GM21528 (cell line): ENCODE measurements at regions not wholly inside any gene's neighbourhood (a gene's known extent, or its start where the extent isn't known, plus 50 kb on each side); places are given as distances from the start of the nearest gene placed in this dataset.
"Not testable (repeated sequence)": the region's sequence is repeated elsewhere in the genome, so short reads cannot be mapped to it uniquely, and the experiment has no call there.

ENCODE experiments used
- ATAC-seq: cut with Tn5 transposase; IDR thresholded peaks from one replicate; pipeline ENCODE4 v1.9.1; 2021; ENCODE audit warnings: mild to moderate bottlenecking, moderate library complexity; ENCODE audit not compliant: unreplicated experiment, low FRiP score

DNA sequence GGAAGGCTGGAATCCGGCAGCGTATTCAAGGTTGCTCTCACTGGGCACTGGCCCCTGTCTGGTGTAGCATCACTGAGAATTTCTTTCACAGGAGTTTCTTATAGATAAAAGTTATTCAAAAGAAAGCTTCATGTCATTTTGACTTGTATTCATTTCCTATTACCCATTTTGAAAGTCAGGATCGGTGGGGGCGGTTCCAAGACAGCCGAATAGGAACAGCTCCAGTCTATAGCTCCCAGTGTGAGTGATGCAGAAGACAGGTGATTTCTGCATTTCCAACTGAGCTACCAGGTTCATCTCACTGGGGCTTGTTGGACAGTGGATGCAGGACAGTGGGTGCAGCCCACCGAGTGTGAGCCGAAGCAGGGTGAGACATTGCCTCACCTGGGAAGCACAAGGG is 51.5 kb upstream of the CDC42EP3 start:
- ATAC-seq = not testable (repeated sequence)

DNA sequence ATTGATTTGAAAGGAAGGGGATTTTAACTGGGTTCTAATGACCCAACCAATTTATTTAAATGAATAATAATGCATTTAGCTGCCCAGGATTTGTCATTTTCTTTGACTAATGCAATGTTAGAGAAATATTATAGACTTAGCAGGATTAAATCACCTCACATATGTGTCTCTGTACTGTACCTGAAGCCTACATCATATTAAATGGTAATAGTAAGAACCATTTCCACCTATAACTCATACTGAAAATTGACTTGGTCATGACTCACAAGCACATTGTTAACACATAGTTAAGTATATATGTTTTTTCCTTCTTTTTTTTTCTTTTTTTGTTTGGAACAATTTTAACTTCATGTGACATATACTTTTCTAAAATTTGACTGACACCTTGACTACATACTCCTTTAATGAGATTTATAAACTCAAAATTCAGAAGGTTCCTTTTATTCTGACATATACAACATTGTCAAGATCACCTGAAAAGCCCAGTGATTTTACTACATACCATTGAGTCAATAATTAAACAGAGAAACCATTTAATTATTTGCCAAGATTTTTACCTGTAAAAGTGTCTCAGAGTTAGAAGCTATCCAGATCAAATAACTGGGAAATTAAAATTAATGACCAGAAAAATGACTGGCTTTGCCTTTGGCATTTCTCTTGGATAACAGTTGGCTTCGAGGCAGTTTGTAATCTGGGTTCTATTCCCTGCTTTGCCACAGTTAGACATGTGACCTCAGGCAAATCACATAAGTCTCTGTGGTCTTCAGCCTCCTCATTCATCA is 58.8 kb upstream of the CDC42EP3 start:
- ATAC-seq = no peak

DNA sequence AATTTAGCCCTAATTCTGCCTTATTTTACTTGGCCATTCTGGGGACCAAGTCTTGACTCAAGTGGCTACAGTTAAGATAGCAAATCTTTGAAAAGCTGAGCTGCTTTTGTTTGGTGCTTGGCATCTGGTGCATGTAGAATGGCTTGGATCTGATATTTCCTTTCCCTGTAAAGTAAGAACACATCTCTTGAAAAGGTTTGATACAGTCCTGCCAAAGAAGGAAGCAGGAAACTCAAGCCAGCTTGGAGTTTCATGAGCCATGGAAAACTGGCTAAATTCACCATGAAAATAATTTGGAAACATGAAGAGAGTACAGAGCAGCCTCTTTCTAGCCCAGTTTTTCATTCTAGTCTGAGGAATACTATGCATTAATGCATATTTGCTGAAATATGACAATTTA is 61.0 kb upstream of the CDC42EP3 start:
- ATAC-seq = not testable (repeated sequence)

DNA sequence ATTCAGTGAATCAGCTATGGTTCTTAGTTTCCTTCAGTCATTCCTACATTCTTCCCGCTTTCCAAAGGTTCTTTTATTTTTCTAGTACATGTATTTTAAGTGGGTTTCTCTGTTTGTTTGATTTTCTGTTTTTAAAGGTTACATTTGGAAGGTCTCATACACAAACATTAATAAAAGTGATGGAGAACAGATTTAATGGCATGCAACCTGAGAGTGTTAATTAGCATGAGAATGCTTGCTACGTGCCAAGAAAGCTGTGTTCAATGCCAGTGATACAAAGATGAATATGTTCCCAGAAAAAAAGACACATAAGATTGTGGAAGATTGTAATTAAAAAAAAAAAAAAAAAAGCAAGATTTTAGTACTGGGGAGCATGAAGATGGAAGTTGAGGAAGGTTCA is 61.8 kb upstream of the CDC42EP3 start:
- ATAC-seq = no peak

DNA sequence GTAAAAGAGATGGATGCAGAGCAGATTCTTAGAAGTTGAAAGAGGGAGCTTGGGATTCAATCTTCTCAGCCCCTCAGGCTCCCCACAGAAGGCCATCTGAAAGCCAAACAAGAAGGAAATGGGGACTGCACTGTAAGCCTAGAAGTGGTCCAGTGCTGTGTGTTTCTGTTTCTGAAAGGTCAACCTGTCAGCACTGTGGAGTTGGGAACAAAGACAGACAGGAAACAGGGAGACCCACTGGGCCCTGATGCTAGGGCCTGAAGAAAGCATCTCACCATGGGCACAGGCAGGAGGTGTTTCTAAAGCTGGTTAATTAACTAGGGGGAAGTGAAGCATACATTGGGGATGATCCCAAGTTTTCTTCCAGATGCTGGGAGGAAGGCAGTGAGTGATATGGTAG is 62.5 kb upstream of the CDC42EP3 start:
- not testable (repeated sequence) for ATAC-seq

DNA sequence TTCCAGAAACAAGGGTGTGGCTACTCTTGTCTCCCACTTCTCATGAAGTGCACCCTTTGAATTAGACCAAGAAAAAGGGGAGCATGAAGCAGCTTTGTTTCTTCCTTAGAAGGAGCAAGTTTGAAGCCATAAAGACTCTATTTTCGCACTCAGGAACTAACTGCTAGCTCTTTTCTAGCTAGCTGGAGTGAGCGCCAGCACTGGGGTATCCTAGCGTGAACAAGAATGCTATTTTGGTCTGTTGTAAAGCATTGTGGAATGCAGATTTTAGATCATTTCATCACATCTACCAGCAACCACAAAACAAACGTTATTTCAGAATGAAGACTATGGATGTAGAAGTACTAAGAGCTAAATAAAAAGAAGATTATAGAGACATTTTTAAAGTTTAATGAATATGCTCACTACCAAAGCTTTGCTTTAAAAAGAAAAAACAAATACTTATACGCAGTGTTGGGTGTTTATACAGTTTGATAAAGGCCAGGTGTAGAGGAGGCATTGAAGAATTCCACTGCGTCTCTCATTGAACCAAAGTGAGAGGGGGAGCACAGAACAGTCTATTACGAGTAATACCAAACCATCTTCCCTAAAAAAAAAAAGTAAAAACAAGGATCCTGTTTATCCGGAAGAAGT is 63.6 kb upstream of the CDC42EP3 start:
- ATAC-seq = not testable (repeated sequence)

DNA sequence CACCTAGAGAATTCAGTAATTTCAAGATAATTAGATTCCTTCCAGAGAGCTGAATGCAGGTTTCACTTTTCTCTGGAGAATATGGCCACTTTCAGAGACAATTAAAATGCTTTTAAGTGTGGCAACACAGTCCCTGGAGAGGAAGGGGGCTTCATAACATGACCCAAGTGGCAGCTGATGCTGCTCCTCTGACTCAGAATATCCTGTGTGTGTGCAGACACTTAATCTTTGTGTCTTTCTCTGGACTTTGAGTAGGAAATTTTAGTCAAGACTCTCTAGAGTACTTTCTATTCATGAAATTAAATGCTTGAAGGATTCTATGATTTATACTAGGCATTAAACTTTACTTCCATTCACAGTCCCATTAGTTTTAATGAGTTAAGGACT is 64.1 kb upstream of the CDC42EP3 start:
- ATAC-seq = not testable (repeated sequence)

DNA sequence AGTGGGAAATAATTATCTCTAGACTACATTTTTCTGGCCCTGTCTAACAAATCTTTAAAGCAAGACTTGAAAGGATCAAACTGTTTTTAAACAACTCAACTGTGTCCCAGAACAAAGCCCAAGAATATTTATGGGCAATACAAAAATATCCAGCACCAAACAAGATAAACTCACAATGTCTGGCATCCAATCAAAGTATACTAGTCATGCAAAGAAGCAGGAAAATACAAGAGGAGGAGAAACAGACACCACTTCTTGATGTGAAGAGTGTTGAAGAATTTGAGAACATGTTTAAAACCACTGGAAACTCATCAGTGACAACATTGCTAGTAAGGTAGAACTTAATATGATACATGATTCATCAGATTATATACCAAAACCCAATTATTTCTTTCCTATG is 66.1 kb upstream of the CDC42EP3 start:
- no peak for ATAC-seq

DNA sequence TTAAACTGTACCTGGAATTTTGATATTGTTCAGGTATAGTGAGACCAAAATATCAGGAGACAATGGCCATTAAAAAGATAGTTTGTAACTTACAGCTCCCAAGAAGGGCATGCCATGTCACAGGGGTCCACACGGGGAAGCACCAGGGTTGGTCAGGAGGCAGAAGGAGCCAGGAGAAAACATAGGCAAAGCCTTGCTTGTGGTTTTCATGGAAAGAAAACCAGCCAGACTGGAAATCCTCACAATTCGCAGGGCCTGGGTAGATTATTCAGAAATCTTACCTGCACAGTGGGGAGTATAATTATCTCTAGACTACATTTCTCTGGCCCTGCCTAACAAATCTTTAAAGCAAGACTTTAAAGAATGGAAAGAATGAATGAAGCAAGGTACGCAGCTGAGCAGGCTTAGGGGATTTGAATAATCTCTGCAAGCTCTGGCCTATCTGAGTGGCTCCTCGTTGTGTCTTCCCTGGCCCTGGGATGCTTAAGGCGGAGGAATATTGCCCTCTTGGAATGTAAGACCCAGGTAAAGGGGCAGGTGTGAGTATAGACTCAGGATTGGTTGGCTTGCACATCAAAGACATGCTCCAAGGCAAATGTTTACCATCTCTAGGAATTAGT is 66.9 kb upstream of the CDC42EP3 start:
- no peak for ATAC-seq

DNA sequence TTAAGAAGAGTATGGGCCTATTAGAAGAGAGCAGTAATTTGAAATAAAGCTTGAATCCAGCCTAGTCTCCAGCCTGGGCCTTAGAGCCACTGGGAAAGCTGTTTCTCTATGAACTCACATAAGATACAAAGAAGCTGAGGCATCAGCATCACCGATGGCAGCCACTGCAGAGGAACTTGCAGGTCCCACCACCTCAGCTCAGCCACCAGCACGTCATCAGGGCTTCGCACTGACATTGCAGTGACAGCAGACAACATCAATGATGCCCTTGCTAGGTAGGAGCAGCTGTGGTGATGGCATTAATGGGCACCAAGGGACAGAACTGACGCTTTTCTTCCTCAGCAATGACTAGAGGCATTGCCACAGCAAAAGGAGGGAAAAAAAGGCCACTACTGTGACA is 67.7 kb upstream of the CDC42EP3 start:
- ATAC-seq = no peak

DNA sequence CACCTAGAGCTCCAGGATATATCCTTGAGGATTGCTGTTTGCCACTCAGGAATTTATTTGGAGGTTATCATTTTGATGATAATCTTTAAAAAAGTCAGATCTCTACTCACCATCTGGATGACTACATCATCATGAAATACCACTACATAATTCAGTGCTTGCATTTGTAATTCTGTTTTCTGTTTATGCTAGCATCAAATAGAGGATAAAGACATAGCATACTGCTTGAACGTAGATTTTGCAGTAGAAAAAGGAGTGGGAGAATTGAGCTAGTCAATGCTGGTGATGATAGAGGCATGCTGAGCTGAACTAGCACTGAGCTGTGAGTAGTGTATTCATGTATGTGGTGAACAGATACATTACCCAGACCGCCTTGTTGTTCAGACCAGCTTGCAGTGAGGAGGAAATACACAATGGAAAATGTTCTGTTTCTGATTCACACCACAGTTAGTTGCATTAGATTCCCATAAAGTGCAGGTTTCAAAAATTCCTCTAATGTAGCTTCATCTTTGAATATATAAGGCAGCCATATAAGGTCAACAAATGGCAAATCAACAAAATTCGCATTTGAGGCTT is 68.8 kb upstream of the CDC42EP3 start:
- no peak for ATAC-seq

DNA sequence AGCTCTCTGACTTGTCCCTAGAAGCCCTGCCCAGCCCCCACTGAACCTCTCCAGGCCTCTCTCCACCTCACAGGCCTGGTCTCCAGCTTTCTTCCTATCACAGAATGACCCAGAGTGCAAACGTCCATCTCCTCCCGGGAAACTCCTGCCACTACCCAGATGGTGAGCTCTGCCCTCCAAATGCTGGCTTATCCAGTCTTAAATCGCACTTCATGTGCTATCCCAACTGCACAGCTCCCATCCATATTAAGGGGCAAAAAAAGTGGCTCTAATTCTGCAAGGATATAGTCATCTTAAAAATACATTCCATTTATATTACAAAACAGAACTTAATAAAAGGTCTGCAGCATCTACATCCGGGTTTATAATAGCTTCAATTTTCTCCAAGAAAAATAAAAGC is 70.8 kb upstream of the CDC42EP3 start:
- no peak for ATAC-seq

DNA sequence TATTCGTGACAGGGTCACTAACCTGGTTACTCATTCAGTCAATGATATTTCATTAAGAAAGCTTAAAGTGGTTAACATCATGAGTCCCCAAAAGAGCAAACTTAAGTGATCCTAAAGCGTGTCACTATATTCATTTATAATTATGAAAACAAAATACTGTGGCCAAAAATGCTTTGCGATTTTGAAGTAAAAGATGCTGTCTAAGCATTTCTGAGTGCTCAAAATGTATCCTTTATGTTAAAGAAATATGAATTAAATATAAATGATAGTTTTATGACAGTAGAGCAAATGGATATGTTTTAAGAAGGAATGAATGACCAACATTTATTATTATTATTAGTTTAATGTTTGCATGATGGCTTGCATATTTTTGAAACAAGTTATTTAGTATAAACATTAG is 72.6 kb upstream of the CDC42EP3 start:
- ATAC-seq = no peak

DNA sequence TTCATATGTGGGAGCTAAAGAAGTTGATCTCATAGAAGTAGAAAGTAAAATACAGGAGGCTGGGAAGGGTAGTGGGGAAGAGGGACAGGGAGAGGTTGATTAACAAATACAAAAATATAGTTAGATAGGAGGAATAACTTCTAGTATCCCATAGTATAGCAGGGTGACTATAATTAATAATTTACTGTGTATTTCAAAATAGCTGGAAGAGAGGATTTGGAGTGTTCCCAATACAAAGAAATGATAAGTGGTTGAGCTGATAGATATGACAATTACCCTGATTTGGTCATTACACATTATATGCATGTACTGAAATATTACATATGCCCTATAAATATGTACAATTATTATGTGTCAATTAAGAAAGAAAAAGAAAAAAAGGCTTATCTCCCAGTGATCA is 73.5 kb upstream of the CDC42EP3 start:
- not testable (repeated sequence) for ATAC-seq

DNA sequence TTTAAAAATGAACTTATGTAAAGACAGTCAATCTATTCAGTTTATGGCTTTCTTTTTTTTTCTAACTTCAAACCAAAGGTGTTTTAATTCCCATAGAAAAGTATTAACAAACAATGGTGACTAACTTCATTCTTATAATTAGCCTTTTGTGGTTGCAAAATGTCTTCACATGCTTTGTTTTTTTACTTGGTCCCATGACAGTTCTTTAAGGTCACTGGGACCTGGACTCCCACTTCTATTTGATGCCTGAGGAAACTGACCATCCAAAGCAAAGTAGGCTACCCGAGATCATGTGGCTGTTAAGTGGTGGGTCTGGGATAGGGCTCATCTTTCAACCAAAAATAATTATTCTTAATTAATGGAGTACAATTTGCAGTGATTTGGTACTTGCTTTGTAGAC is 74.6 kb upstream of the CDC42EP3 start:
- ATAC-seq = not testable (repeated sequence)

DNA sequence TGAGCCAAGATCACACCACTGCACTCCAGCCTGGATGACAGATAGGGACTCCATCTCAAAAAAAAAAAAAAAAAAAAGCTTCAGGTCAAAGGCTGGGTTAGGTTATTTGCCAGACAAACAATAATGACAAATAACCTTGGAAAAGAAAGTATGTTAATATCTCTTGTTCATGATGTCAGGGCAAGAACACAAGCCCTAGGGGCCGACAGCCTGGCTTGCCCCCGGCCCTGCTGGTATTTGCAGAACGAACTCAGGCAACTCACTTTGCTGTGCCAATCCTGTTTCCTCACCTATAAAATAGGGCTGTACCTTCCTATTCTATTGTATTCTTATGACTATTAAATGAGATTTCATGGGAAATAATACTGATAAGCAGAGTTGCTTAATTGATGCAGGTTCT is 75.4 kb upstream of the CDC42EP3 start:
- no peak for ATAC-seq

DNA sequence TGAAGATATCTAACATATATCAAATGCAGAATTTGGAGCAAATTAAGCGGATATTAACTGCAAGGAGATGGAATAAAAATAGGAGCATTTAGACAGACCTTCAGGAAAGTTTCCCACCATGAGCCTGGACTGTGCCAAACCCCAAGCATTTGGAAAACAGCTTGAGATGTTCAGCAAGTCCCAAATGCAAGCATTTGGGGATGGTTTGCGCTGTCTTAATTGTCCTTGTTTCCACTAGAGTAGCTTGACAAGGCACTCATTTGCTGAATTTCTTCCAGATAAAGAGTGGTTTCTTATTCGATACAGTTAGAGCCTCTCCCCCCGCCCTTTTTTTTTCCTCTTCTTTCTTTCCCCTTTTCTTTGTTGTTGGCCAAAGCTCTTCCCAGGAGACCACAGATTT is 77.1 kb upstream of the CDC42EP3 start:
- ATAC-seq = no peak

DNA sequence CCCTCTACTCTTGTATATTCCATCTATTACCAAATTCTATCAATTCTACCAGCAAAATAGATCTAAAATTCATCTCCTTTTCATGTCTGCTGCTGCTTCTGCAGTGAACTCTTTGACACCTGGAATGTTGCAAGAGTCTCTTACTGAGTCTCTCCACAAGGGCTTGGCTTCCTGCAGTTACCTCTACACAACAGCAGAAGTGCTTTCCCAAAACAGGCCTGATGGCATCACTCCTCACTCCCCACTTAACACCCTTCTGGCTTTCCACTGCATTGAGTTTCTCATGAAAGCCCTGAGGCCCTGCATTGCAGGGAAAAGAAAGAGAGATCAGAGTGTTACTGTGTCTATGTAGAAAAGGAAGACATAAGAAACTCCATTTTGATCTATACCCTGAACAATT is 78.8 kb upstream of the CDC42EP3 start:
- not testable (repeated sequence) for ATAC-seq

DNA sequence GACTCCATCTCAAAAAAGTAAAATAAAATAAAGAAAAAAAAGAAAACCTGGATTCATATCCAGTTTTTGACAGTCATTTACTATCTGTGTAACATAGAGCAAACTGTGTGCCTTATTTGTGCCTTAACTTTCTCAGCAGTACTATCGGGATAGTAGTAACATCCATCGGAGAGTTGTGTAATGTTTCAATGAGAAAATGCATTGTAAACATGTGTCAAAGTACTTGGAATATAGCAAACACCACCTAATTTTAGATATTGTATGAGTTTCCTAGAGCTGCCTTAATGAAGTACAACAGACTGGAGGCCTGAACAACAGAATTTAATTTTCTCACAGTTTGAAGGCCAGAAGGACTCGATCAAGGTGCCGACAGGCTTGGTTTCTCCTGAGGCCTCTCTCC is 81.3 kb upstream of the CDC42EP3 start:
- ATAC-seq = no peak

DNA sequence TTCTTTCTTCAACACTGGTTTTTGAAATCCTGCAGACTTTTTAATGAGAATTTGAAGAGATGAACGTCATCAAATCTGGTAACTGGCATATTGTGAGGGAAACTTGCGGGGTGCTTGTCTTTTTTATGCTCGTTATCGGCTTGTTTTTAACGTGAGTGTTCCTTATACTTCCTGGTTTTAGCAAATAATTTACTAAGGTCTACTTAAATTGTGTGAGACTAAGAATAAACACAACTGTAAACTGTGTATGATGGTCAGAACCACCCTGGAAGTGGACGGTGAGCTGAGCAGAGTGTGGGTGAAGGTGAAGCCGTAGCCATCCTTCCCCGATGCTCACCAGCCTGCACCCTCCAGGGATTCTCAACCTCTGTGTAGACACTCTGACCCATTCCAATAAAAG is 82.3 kb upstream of the CDC42EP3 start:
- no peak for ATAC-seq

DNA sequence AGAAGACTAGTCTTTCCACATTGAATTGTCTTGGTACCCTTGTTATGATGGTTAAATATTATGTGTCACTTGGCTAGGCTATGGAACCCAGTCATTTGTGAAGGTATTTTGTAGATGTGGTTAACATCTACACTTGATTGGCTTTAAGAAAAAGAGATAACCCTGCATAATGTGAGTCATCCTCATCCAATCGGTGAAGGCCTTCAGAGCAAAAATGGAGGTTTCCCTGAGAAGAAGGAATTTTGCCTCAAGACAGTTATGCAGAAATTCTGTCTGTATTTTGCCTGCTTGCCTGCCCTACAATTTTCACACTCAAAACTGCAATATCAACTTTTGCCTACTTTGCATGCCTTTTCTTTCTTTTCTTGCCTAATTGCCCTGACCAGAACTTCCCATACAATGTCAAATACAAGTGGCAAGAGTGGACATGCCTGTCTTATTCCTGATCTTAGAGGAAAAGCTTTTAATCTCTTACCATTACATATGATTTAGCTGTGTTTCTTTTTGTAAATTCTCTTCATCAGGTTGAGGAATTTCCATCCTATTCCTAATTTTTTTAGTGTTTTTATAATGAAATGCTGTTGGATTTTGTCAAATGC is 84.6 kb upstream of the CDC42EP3 start:
- not testable (repeated sequence) for ATAC-seq
